NCI-H526 (cell line): ENCODE measurements at regions not wholly inside any gene's neighbourhood (a gene's known extent, or its start where the extent isn't known, plus 50 kb on each side); places are given as distances from the start of the nearest gene placed in this dataset.

Experiments used
- DNase-seq, 2 experiments: peaks; one replicate each; lab custom pipeline; 2025; lab: John Stamatoyannopoulos, UW

DNA sequence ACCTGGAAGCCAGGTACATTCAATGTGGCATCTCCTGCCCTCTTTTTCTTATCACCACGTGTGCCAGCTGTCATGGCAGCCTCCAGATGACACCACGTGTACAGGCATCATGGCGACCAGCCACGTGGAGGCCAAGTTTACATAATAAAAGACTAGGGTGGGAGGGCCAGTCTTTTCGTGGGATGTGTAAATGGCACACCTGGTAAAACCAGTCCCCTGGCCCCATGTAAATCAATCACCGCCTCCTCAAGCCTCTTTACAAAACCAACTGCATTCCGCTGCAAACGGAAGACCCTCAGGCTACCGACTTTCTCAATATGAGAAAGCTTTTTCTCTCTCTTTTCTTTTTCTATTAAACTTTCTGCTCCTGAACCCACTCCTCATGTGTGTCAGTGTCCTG is 65.1 kb upstream of the PHF14 start:
- DNase-seq: peak; percentile 87 to 90

DNA sequence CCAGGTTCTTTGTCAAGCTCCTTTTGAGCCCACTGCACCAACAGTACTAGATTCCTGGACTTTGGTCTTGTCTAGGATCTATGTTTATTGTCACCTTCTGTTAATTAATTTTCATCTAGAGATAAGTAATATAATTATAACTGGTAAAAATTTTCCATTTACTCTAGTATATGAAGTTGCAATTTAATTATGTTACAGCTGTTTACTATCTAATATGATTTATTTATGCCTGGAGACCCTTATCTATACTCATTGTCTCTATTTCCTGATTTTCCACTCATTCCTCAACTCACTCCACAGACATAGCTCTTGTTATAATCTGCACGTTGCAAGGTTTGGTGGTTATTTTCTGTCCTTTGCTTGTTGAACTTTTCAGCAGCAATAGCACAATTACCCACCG is 63.2 kb upstream of the PHF14 start:
- DNase-seq: no peak

DNA sequence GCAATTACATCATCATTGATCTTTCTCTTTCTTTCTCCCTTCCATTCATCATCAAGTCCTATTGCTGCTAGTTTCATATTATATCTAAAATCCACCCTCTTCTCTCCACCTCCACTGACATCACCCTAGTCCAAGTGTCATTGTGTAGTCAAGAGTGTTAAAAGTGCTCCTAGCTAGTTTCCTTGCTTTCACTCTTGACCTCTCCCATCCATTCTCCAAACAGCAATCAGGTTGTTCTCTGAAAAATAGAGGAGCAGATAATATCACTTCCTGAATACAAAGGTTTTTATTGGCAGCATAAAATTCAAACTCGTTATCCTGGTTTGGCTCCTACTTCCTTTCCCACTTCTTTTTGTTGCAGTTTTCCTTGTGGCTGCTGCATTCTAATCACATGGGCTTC is 61.6 kb upstream of the PHF14 start:
- DNase-seq: no peak

DNA sequence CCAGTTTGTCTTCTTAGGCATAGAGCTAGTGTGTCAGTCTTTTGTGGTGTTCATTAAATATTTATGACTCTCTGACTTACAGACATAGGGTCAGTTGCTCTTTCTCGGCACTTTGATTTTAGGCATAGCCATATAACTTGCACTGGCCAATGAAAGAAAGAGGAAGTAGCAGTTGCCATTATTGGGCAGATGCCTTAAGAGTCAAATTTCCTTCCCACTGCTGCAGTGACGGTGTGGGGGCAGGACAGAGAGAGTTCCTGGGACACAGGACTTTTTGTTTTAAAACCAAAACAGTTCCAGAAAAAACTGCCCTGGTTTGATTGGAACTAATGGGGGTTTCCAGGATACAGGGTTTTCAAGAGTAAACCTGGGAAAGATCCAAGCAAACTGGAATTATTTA is 60.2 kb upstream of the PHF14 start:
- DNase-seq: no peak

DNA sequence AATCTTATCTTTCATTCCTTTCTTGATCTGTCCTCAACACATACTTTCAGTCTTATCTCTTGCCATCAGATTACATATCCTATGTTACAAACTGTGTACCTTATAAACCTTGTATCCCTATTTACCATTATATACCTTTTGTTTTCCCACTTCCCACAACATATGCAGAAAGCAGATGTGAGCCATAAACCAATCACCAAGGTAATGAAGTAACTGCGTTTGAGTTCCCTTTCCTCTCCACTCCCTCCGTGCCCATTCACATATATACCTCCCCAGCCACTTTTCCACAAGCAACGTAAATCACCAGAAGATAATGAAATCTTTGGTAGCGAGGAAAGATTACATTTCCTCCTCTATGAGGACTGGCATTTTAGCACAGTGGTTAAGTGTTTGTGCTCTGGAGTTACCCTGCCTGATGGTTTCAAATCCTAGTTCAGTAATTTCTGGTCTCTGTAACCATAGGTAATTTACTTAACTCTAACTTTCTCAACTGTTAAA is 55.5 kb upstream of the PHF14 start:
- DNase-seq: no peak

DNA sequence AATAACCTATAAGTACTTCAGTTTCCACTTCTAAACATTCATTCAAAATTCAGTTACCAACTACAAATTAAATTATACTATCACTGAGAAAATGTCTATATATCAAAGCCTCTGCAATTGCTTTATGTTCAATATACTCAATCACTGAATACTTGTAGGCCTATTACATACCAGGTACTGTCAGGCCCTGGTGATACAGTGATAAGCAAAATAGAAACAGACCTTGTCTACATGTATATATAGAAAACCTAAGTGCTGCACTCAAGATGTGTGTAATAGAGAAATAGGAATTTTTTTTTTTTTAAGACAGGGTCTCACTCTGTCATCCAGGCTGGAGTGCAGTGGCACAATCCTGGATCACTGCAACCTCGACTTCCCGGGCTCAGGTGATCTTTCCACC is 53.7 kb upstream of the PHF14 start:
- no peak for DNase-seq
